ENCODE measurements at regions not wholly inside any gene's neighbourhood (a gene's known extent, or its start where the extent isn't known, plus 50 kb on each side); places are given as distances from the start of the nearest gene placed in this dataset.

- H3K4me1 ChIP-seq, result no peaks in the 10 kb centered on the region
- no peaks in the 10 kb centered on the region for H3K36me3 ChIP-seq
- no peak for DNase-seq (ENCODE audit: extremely low spot score)
- no peak for TF ChIP-seq POLR2A (IDR thresholded peaks at IDR 0.05; ENCODE audit: low read depth)
- no peak for TF ChIP-seq EP300 (IDR thresholded peaks at IDR 0.05)
- TF ChIP-seq POLR2AphosphoS5 (IDR thresholded peaks at IDR 0.05), result no peak
- no peak for TF ChIP-seq CTCF (IDR thresholded peaks at IDR 0.05)
- no peaks in the 10 kb centered on the region for H3K27me3 ChIP-seq
- intact Hi-C loops (cut with DNase I), result no loop called here
- 62% methylated on average over 1 of the region's 1 CpG for WGBS
- H3K4me3 ChIP-seq, result no peak overlapping the region
- H3K9me3 ChIP-seq, result no peaks in the 10 kb centered on the region
- H3K27ac ChIP-seq (replicated peaks in 1 of 4), result no peak overlapping the region
These were observed 223.5 kb upstream of the MEF2C start for GRCh38 chr5:89106480-89106879.

- TF ChIP-seq CTCF (IDR thresholded peaks at IDR 0.05), result no peak
- TF ChIP-seq POLR2AphosphoS5 (IDR thresholded peaks at IDR 0.05), result no peak
- no peak for TF ChIP-seq EP300 (IDR thresholded peaks at IDR 0.05)
- TF ChIP-seq POLR2A (IDR thresholded peaks at IDR 0.05; ENCODE audit: low read depth), result no peak
These were observed 222.9 kb upstream of the MEF2C start for GRCh38 chr5:89105836-89106235.

GRCh38 chr5:89105171-89105695 lies 222.2 kb upstream of the MEF2C start:
- DNase-seq (ENCODE audit: extremely low spot score), result no peak
- intact Hi-C loops (cut with DNase I), result no loop called here
- Histone ChIP-seq H3K36me3 (no peaks in the 10 kb centered on the region), H3K27me3 (no peaks in the 10 kb centered on the region), H3K4me1 (no peaks in the 10 kb centered on the region), H3K9me3 (no peaks in the 10 kb centered on the region), H3K27ac (replicated peaks in 1 of 4) (no peak overlapping the region), H3K4me3 (no peak overlapping the region)
- no peak for TF ChIP-seq EP300 (IDR thresholded peaks at IDR 0.05)
- no peak for TF ChIP-seq POLR2A (IDR thresholded peaks at IDR 0.05; ENCODE audit: low read depth)
- TF ChIP-seq POLR2AphosphoS5 (IDR thresholded peaks at IDR 0.05), result no peak
- no peak for TF ChIP-seq CTCF (IDR thresholded peaks at IDR 0.05)
- WGBS, result 81% methylated on average over 1 of the region's 1 CpG

More at GRCh38 chr5:89105836-89106235, 222.9 kb upstream of the MEF2C start:
- DNase-seq (ENCODE audit: extremely low spot score), result no peak
- WGBS, result 96% methylated on average over 2 of the region's 2 CpGs
- H3K4me1 ChIP-seq, result no peaks in the 10 kb centered on the region
- H3K27ac ChIP-seq (replicated peaks in 1 of 4), result no peak overlapping the region
- no peak overlapping the region for H3K4me3 ChIP-seq
- H3K9me3 ChIP-seq, result no peaks in the 10 kb centered on the region
- H3K27me3 ChIP-seq, result no peaks in the 10 kb centered on the region
- H3K36me3 ChIP-seq, result no peaks in the 10 kb centered on the region
- intact Hi-C loops (cut with DNase I), result no loop called here

GRCh38 chr5:89098199-89098756 lies 215.3 kb upstream of the MEF2C start:
- no peak for TF ChIP-seq POLR2AphosphoS5 (IDR thresholded peaks at IDR 0.05)
- no peak for TF ChIP-seq CTCF (IDR thresholded peaks at IDR 0.05)
- no peak for TF ChIP-seq EP300 (IDR thresholded peaks at IDR 0.05)
- no peak for TF ChIP-seq POLR2A (IDR thresholded peaks at IDR 0.05; ENCODE audit: low read depth)
- no peak overlapping the region for H3K4me3 ChIP-seq
- intact Hi-C loops (cut with DNase I), result no loop called here
- no peaks in the 10 kb centered on the region for H3K4me1 ChIP-seq
- no peak for DNase-seq (ENCODE audit: extremely low spot score)
- no peaks in the 10 kb centered on the region for H3K36me3 ChIP-seq
- H3K27ac ChIP-seq (replicated peaks in 1 of 4), result no peak overlapping the region
- no peaks in the 10 kb centered on the region for H3K27me3 ChIP-seq
- no peaks in the 10 kb centered on the region for H3K9me3 ChIP-seq

GRCh38 chr5:89097103-89097502 lies 214.1 kb upstream of the MEF2C start:
- Histone ChIP-seq H3K36me3 (no peaks in the 10 kb centered on the region), H3K9me3 (no peaks in the 10 kb centered on the region), H3K4me3 (no peak overlapping the region), H3K4me1 (no peaks in the 10 kb centered on the region), H3K27ac (replicated peaks in 1 of 4) (no peak overlapping the region), H3K27me3 (no peaks in the 10 kb centered on the region)
- no peak for DNase-seq (ENCODE audit: extremely low spot score)
- no peak for TF ChIP-seq POLR2A (IDR thresholded peaks at IDR 0.05; ENCODE audit: low read depth)
- no peak for TF ChIP-seq POLR2AphosphoS5 (IDR thresholded peaks at IDR 0.05)
- TF ChIP-seq CTCF (IDR thresholded peaks at IDR 0.05), result no peak
- no peak for TF ChIP-seq EP300 (IDR thresholded peaks at IDR 0.05)
- intact Hi-C loops (cut with DNase I), result no loop called here
- WGBS, result 86% methylated on average over 3 of the region's 3 CpGs

Measured in esophagus muscularis mucosa (tissue), 4 donors.